ENCODE measurements at regions not wholly inside any gene's neighbourhood (a gene's known extent, or its start where the extent isn't known, plus 50 kb on each side); places are given as distances from the start of the nearest gene placed in this dataset.
"Not testable (repeated sequence)": the region's sequence is repeated elsewhere in the genome, so short reads cannot be mapped to it uniquely, and the experiment has no call there.

GRCh38 chr7:84733976-84734375 is 452.9 kb downstream of the SEMA3D start:
- DNase-seq (ENCODE audit: low read depth), result not testable (repeated sequence)

- not testable (repeated sequence) for DNase-seq (ENCODE audit: low read depth)
These were observed 456.0 kb downstream of the SEMA3D start for GRCh38 chr7:84730864-84731263.

- DNase-seq (ENCODE audit: low read depth), result peak; percentile 94
These were observed 457.6 kb downstream of the SEMA3D start for GRCh38 chr7:84729284-84729683.

- no peak for DNase-seq (ENCODE audit: low read depth)
These were observed 464.1 kb downstream of the SEMA3D start for GRCh38 chr7:84722734-84723133.

- no peak for DNase-seq (ENCODE audit: low read depth)
These were observed 464.8 kb downstream of the SEMA3D start for GRCh38 chr7:84722086-84722485.

- no peak for DNase-seq (ENCODE audit: low read depth)
These were observed 466.3 kb downstream of the SEMA3D start for GRCh38 chr7:84720456-84721097.

- DNase-seq (ENCODE audit: low read depth), result no peak
These were observed 472.1 kb downstream of the SEMA3D start for GRCh38 chr7:84714765-84715164.

GRCh38 chr7:84712374-84713121 is 474.3 kb downstream of the SEMA3D start:
- DNase-seq (ENCODE audit: low read depth), result no peak

- not testable (repeated sequence) for DNase-seq (ENCODE audit: low read depth)
These were observed 476.3 kb downstream of the SEMA3D start for GRCh38 chr7:84710538-84710937.

- DNase-seq (ENCODE audit: low read depth), result no peak
These were observed 481.1 kb downstream of the SEMA3D start for GRCh38 chr7:84705706-84706105.

- DNase-seq (ENCODE audit: low read depth), result no peak
These were observed 481.8 kb downstream of the SEMA3D start for GRCh38 chr7:84705079-84705478.

- DNase-seq (ENCODE audit: low read depth), result no peak
These were observed 482.5 kb downstream of the SEMA3D start for GRCh38 chr7:84704380-84704779.

GRCh38 chr7:84701524-84702306 is 485.1 kb downstream of the SEMA3D start:
- peak; percentile 95 for DNase-seq (ENCODE audit: low read depth)

- DNase-seq (ENCODE audit: low read depth), result no peak
These were observed 486.1 kb downstream of the SEMA3D start for GRCh38 chr7:84700563-84701370.

GRCh38 chr7:84697506-84697905 is 489.4 kb downstream of the SEMA3D start:
- DNase-seq (ENCODE audit: low read depth), result peak; percentile 89

- no peak for DNase-seq (ENCODE audit: low read depth)
These were observed 493.4 kb downstream of the SEMA3D start for GRCh38 chr7:84693483-84693882.

GRCh38 chr7:84688671-84689070 is 494.1 kb upstream of the SEMA3A start:
- peak; percentile 42 for DNase-seq (ENCODE audit: low read depth)

GRCh38 chr7:84686373-84686772 is 491.8 kb upstream of the SEMA3A start:
- no peak for DNase-seq (ENCODE audit: low read depth)

GRCh38 chr7:84684836-84685480 is 490.4 kb upstream of the SEMA3A start:
- no peak for DNase-seq (ENCODE audit: low read depth)

- no peak for DNase-seq (ENCODE audit: low read depth)
These were observed 488.0 kb upstream of the SEMA3A start for GRCh38 chr7:84682543-84682942.

- no peak for DNase-seq (ENCODE audit: low read depth)
These were observed 484.3 kb upstream of the SEMA3A start for GRCh38 chr7:84678841-84679240.

All from non-pigmented ciliary epithelial cell (primary cell).